H9 (cell line): ENCODE measurements at regions not wholly inside any gene's neighbourhood (a gene's known extent, or its start where the extent isn't known, plus 50 kb on each side); places are given as distances from the start of the nearest gene placed in this dataset.

ENCODE experiments used
- DNase-seq: peaks from one replicate; pipeline ENCODE4 v3.0.0-alpha.2; 2017
- H2AFZ ChIP-seq: one replicate; pipeline ENCODE4 v1.6.1; 2013; ENCODE audit warnings: mild to moderate bottlenecking, low read length, control low read depth, moderate library complexity
- H2AK5ac ChIP-seq: 2 replicates; pipeline ENCODE4 v1.6.1; 2013; ENCODE audit warnings: low read length, control low read depth, mixed read lengths; ENCODE audit not compliant: insufficient read length
- H2BK120ac ChIP-seq: one replicate; pipeline ENCODE4 v1.6.1; 2013; ENCODE audit warnings: low read depth, mild to moderate bottlenecking, low read length, control low read depth, inconsistent platforms; ENCODE audit not compliant: poor library complexity, severe bottlenecking
- H2BK12ac ChIP-seq: 2 replicates; pipeline ENCODE4 v1.6.1; 2013; ENCODE audit warnings: low read length, control low read depth, mixed read lengths, low read depth; ENCODE audit not compliant: insufficient read length
- H2BK15ac ChIP-seq: 2 replicates; pipeline ENCODE4 v1.6.1; 2013; ENCODE audit warnings: low read depth, low read length, control low read depth
- H2BK20ac ChIP-seq: one replicate; pipeline ENCODE4 v1.6.1; 2013; ENCODE audit warnings: low read depth, mild to moderate bottlenecking, low read length, control low read depth, inconsistent platforms; ENCODE audit not compliant: poor library complexity, severe bottlenecking
- H2BK5ac ChIP-seq: 2 replicates; pipeline ENCODE4 v1.6.1; 2013; ENCODE audit warnings: low read length, control low read depth, mixed read lengths; ENCODE audit not compliant: insufficient read length
- H3K14ac ChIP-seq: 2 replicates; pipeline ENCODE4 v1.6.1; 2013; ENCODE audit warnings: low read length, control low read depth; ENCODE audit not compliant: insufficient read depth
- H3K18ac ChIP-seq: 2 replicates; pipeline ENCODE4 v1.6.1; 2013; ENCODE audit warnings: low read depth, mild to moderate bottlenecking, mixed read lengths, low read length, control low read depth; ENCODE audit not compliant: insufficient read length
- H3K23ac ChIP-seq: 2 replicates; pipeline ENCODE4 v1.6.1; 2013; ENCODE audit warnings: low read length, control low read depth, mixed read lengths, low read depth; ENCODE audit not compliant: insufficient read length
- H3K23me2 ChIP-seq: 2 replicates; pipeline ENCODE4 v1.6.1; 2013; ENCODE audit warnings: low read depth, mild to moderate bottlenecking, mixed read lengths, low read length, control low read depth; ENCODE audit not compliant: insufficient read length, poor library complexity, severe bottlenecking
- H3K27ac ChIP-seq: 2 replicates; pipeline ENCODE4 v1.5.1; 2013; ENCODE audit warnings: low read length, control low read depth, mixed read lengths, low read depth; ENCODE audit not compliant: insufficient read length
- H3K27me3 ChIP-seq: 2 replicates; pipeline ENCODE4 v1.6.1; 2013; ENCODE audit warnings: low read length, control low read depth, inconsistent platforms; ENCODE audit not compliant: insufficient read depth
- H3K4ac ChIP-seq: 2 replicates; pipeline ENCODE4 v1.6.1; 2013; ENCODE audit warnings: low read depth, mild to moderate bottlenecking, control low read depth, inconsistent platforms, low read length, moderate library complexity
- H3K4me1 ChIP-seq: 2 replicates; pipeline ENCODE4 v1.6.1; 2013; ENCODE audit warnings: low read length, control low read depth, inconsistent platforms; ENCODE audit not compliant: insufficient read depth
- H3K4me2 ChIP-seq: 2 replicates; pipeline ENCODE4 v1.6.1; 2013; ENCODE audit warnings: low read length, control low read depth, mixed read lengths; ENCODE audit not compliant: insufficient read length, insufficient read depth
- H3K56ac ChIP-seq: 2 replicates; pipeline ENCODE4 v1.6.1; 2013; ENCODE audit warnings: low read depth, mild to moderate bottlenecking, mixed read lengths, low read length, control low read depth; ENCODE audit not compliant: insufficient read length
- H3K79me1 ChIP-seq: 2 replicates; pipeline ENCODE4 v1.6.1; 2013; ENCODE audit warnings: low read depth, mild to moderate bottlenecking, moderate library complexity, low read length, control low read depth, inconsistent platforms; ENCODE audit not compliant: insufficient read depth, poor library complexity, severe bottlenecking
- H3K79me2 ChIP-seq: 2 replicates; pipeline ENCODE4 v1.6.1; 2013; ENCODE audit warnings: low read length, control low read depth, inconsistent platforms; ENCODE audit not compliant: insufficient read depth
- H3K9ac ChIP-seq: 2 replicates; pipeline ENCODE4 v1.6.1; 2013; ENCODE audit warnings: low read length, control low read depth, mixed read lengths; ENCODE audit not compliant: insufficient read length; ENCODE audit errors: extremely low read depth
- H3K9me3 ChIP-seq: one replicate; pipeline ENCODE4 v1.6.1; 2013; ENCODE audit warnings: low read depth, low read length, inconsistent platforms; ENCODE audit not compliant: control insufficient read depth
- H3T11ph ChIP-seq: one replicate; pipeline ENCODE4 v1.6.1; 2013; ENCODE audit warnings: mild to moderate bottlenecking, low read length, control low read depth, inconsistent platforms
- H4K20me1 ChIP-seq: one replicate; pipeline ENCODE4 v1.6.1; 2013; ENCODE audit not compliant: control insufficient read depth, insufficient read length, insufficient read depth
- H4K5ac ChIP-seq: 2 replicates; pipeline ENCODE4 v1.6.1; 2013; ENCODE audit warnings: low read depth, mild to moderate bottlenecking, mixed read lengths, low read length, control low read depth; ENCODE audit not compliant: insufficient read length
- H4K8ac ChIP-seq: replicated peaks from 2 replicates; pipeline ENCODE4 v1.6.1; 2013; ENCODE audit warnings: low read length, control low read depth, mixed read lengths, low read depth; ENCODE audit not compliant: insufficient read length
- H4K91ac ChIP-seq: 2 replicates; pipeline ENCODE4 v1.6.1; 2013; ENCODE audit warnings: low read depth, mild to moderate bottlenecking, moderate library complexity, mixed read lengths, low read length, control low read depth; ENCODE audit not compliant: insufficient read length
- H3K27ac Mint-ChIP-seq, 3 experiments: 2 replicates in 2 of 3; 3 replicates in 1 of 3; pipeline ENCODE4 v1.8.0; 2020 to 2021; ENCODE audit warnings: mixed read lengths in 3 of 3, mild to moderate bottlenecking in 1 of 3, moderate library complexity in 1 of 3
- H3K27me3 Mint-ChIP-seq: 2 replicates; pipeline ENCODE4 v1.8.0; 2021; ENCODE audit warnings: low read depth, mild to moderate bottlenecking, moderate library complexity, mixed read lengths
- H3K36me3 Mint-ChIP-seq, 3 experiments: 2 replicates in 2 of 3; 3 replicates in 1 of 3; pipeline ENCODE4 v1.8.0; 2020 to 2021; ENCODE audit warnings: low read depth in 3 of 3, mixed read lengths in 3 of 3; ENCODE audit not compliant: insufficient read depth in 1 of 3
- H3K4me1 Mint-ChIP-seq, 2 experiments: 2 replicates each; pipeline ENCODE4 v1.8.0; 2020; ENCODE audit warnings: mixed read lengths in 2 of 2
- H3K4me3 Mint-ChIP-seq, 2 experiments: 2 replicates in 1 of 2; 3 replicates in 1 of 2; pipeline ENCODE4 v1.8.0; 2020 to 2021; ENCODE audit warnings: mild to moderate bottlenecking in 2 of 2, mixed read lengths in 2 of 2, moderate library complexity in 1 of 2
- H3K9me3 Mint-ChIP-seq, 2 experiments: 2 replicates in 1 of 2; 3 replicates in 1 of 2; pipeline ENCODE4 v1.8.0; 2020; ENCODE audit warnings: mild to moderate bottlenecking in 2 of 2, mixed read lengths in 2 of 2, moderate library complexity in 1 of 2
- WGBS: extraction: QIAGEN DNeasy Blood & Tissue Kit; methylation state at CpG from one replicate; pipeline ENCODE4 v1.1.7; 2013; ENCODE audit warnings: missing lambda C conversion rate, low lambda C conversion rate, mixed read lengths; ENCODE audit not compliant: insufficient read length; ENCODE audit errors: extremely low coverage; 5-methylcytosine and 5-hydroxymethylcytosine counted together
- TF ChIP-seq, protein P1 (sequence below): fragments of 200-600 bp; sonication (generic); conservative IDR thresholded peaks from 3 replicates; pipeline ENCODE4 v1.8.0; 2021; ENCODE audit warnings: antibody characterized with exemption, mild to moderate bottlenecking

DNA sequence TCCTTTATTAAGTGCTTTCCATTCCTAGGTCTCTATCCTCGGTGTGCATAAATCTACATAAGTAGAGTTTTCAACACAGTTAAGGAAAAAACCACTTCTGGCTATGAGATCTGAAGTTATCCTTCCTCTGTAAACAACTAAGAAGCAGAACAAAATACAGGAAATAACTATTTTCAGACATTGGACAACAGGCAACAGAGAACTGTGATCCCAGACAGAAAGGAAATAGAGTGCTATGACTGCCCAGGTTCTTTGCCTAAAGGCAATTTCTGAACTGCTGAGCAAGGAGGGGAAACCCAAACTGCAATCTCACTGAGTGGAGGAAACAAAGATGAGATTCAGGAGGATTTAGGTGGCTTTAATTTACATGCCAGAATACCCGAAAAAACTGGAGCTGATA, 285.4 kb downstream of the SNX13 start:
- no peak for DNase-seq
- Histone ChIP-seq H3K4ac (no peak overlapping the region), H3T11ph (no peak overlapping the region), H3K4me1 (no peaks in the 10 kb centered on the region), H2BK12ac (no peak overlapping the region), H2BK15ac (no peak overlapping the region), H3K79me1 (no peaks in the 10 kb centered on the region), H3K9me3 (no peaks in the 10 kb centered on the region), H4K20me1 (no peaks in the 10 kb centered on the region), H2AK5ac (no peak overlapping the region), H4K8ac (no peak overlapping the region), H2BK5ac (no peak overlapping the region), H3K9ac (no peak overlapping the region), H2AFZ (no peak overlapping the region), H2BK120ac (no peak overlapping the region), H3K79me2 (no peaks in the 10 kb centered on the region), H3K23me2 (no peaks in the 10 kb centered on the region), H3K4me2 (no peak overlapping the region), H3K18ac (no peak overlapping the region), H3K56ac (no peak overlapping the region), H4K91ac (no peak overlapping the region), H3K27ac (no peak overlapping the region), H3K27me3 (no peaks in the 10 kb centered on the region), H4K5ac (no peak overlapping the region), H3K14ac (no peak overlapping the region; the same call in 1 of the 2 replicates), H3K23ac (no peak overlapping the region), H2BK20ac (no peak overlapping the region)
- WGBS = no CpG with 5 or more reads among the region's 2 CpGs
- Mint-ChIP-seq H3K4me3 (no peak overlapping the region), H3K27me3 (no peaks in the 10 kb centered on the region), H3K27ac (no peak overlapping the region; a peak in 1 of 7 replicates), H3K4me1 (0 out of 4 replicates have a peak, but pooled peaks cover 0 to 2% of the 10 kb centered on the region in 2 experiments), H3K36me3 (no peaks in the 10 kb centered on the region), H3K9me3 (no peaks in the 10 kb centered on the region)
- TF ChIP-seq, protein P1, sequence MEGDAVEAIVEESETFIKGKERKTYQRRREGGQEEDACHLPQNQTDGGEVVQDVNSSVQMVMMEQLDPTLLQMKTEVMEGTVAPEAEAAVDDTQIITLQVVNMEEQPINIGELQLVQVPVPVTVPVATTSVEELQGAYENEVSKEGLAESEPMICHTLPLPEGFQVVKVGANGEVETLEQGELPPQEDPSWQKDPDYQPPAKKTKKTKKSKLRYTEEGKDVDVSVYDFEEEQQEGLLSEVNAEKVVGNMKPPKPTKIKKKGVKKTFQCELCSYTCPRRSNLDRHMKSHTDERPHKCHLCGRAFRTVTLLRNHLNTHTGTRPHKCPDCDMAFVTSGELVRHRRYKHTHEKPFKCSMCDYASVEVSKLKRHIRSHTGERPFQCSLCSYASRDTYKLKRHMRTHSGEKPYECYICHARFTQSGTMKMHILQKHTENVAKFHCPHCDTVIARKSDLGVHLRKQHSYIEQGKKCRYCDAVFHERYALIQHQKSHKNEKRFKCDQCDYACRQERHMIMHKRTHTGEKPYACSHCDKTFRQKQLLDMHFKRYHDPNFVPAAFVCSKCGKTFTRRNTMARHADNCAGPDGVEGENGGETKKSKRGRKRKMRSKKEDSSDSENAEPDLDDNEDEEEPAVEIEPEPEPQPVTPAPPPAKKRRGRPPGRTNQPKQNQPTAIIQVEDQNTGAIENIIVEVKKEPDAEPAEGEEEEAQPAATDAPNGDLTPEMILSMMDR = no peak
